HUES6 (cell line): ENCODE measurements at regions not wholly inside any gene's neighbourhood (a gene's known extent, or its start where the extent isn't known, plus 50 kb on each side); places are given as distances from the start of the nearest gene placed in this dataset.

Source experiments
- H3K27ac ChIP-seq: 2 replicates; pipeline ENCODE4 v1.7.0; 2013; ENCODE audit warnings: low read depth, mild to moderate bottlenecking, low read length, inconsistent platforms
- H3K27me3 ChIP-seq: 2 replicates; pipeline ENCODE4 v1.6.1; 2013; ENCODE audit warnings: low read length; ENCODE audit not compliant: control insufficient read depth, insufficient read depth
- H3K36me3 ChIP-seq: 2 replicates; pipeline ENCODE4 v1.6.1; 2013; ENCODE audit warnings: low read length; ENCODE audit not compliant: control insufficient read depth, insufficient read depth
- H3K4me1 ChIP-seq: 2 replicates; pipeline ENCODE4 v1.6.1; 2013; ENCODE audit warnings: low read length; ENCODE audit not compliant: control insufficient read depth, insufficient read depth
- H3K4me3 ChIP-seq: 2 replicates; pipeline ENCODE4 v1.5.1; 2013; ENCODE audit warnings: low read depth, low read length
- H3K9ac ChIP-seq: one replicate; pipeline ENCODE4 v1.6.1; 2013; ENCODE audit warnings: mild to moderate bottlenecking, low read length
- H3K9me3 ChIP-seq: 2 replicates; pipeline ENCODE4 v1.6.1; 2013; ENCODE audit warnings: low read depth, low read length; ENCODE audit not compliant: control insufficient read depth, insufficient read depth

DNA sequence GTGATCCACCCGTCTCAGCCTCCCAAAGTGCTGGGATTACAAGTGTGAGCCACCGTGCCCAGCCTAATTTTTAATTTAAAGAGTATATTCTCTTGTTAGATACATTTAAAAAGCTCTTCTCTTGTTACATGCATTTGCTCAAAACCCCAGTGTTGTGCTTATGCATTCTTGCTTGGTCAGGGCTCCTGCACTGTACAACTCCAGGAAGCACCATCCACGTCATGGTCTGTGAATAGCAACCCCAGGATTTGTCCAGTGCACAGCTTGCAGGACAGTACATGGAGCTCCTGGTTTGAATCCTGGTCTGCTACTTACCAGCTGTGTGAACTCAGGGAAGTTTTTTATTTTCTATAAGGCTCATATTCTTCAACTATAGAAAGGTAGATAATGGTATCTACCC is 80.8 kb downstream of the MDH1 start:
- Histone ChIP-seq H3K27ac (no peak overlapping the region), H3K27me3 (no peaks in the 10 kb centered on the region), H3K36me3 (no peaks in the 10 kb centered on the region), H3K4me1 (peaks cover 26% of the 10 kb centered on the region), H3K4me3 (no peak overlapping the region), H3K9ac (no peak overlapping the region), H3K9me3 (no peaks in the 10 kb centered on the region)

GRCh38 chr2:63673865-63674533 is 85.2 kb downstream of the MDH1 start:
- no peak overlapping the region for H3K27ac ChIP-seq
- H3K27me3 ChIP-seq = no peaks in the 10 kb centered on the region

GRCh38 chr2:63675026-63675425 is 86.3 kb downstream of the MDH1 start:
- Histone ChIP-seq H3K4me3 (no peak overlapping the region), H3K9ac (no peak overlapping the region), H3K4me1 (no peaks in the 10 kb centered on the region), H3K36me3 (no peaks in the 10 kb centered on the region), H3K27ac (no peak overlapping the region), H3K9me3 (no peaks in the 10 kb centered on the region), H3K27me3 (no peaks in the 10 kb centered on the region)

More at GRCh38 chr2:63673865-63674533, 85.2 kb downstream of the MDH1 start:
- Histone ChIP-seq H3K4me1 (peaks cover under 1% of the 10 kb centered on the region; the same call in 1 of the 2 replicates), H3K4me3 (no peak overlapping the region), H3K9me3 (no peaks in the 10 kb centered on the region), H3K36me3 (no peaks in the 10 kb centered on the region), H3K9ac (no peak overlapping the region)

DNA sequence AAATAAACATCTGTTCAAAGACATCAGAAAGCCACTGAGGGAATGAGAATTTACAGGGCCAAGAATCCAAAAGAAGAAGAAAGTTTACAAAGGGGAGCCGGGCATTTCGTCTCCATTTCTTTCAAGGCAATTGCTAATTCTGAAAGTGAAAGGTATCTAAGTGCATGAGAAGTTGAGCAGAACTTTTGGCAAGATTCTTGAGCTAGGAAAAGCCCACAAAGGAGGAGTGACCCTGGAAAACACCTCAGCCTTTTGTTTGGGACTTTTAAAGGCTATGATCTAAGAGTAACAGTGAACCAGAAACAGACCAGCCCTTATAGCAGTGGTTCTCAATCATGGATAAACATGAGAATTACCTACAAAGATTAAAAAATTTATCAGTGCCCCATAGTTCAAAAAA is 87.4 kb downstream of the MDH1 start:
- Histone ChIP-seq H3K27ac (no peak overlapping the region), H3K27me3 (no peaks in the 10 kb centered on the region), H3K9me3 (no peaks in the 10 kb centered on the region), H3K4me3 (no peak overlapping the region), H3K36me3 (no peaks in the 10 kb centered on the region), H3K4me1 (no peaks in the 10 kb centered on the region), H3K9ac (no peak overlapping the region)

- no peaks in the 10 kb centered on the region for H3K4me1 ChIP-seq
- H3K27me3 ChIP-seq = no peaks in the 10 kb centered on the region
- no peaks in the 10 kb centered on the region for H3K36me3 ChIP-seq
Observed at GRCh38 chr2:63678085-63678484, 89.3 kb downstream of the MDH1 start.

DNA sequence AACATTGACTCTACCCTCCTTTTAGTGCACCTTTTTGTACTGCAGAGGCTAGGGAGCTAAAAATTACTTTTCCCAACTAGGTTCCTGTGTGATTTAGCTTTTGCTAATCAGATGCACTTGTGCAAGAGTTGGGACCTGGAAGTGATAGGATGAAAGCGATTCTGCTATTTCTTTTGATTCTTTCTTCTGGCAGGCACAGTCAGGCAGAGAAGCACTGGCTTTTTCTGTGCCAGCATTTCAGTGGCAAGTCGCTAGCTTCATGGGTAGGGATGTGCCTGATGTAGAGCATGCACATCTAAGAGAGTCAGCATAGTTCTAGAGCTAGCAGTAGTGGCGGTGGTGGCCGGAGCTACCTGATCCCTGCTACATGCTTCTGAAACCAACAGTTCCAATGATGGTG is 89.8 kb downstream of the MDH1 start:
- Histone ChIP-seq H3K4me3 (no peak overlapping the region), H3K27me3 (no peaks in the 10 kb centered on the region), H3K36me3 (no peaks in the 10 kb centered on the region), H3K9me3 (no peaks in the 10 kb centered on the region), H3K4me1 (no peaks in the 10 kb centered on the region), H3K27ac (no peak overlapping the region), H3K9ac (no peak overlapping the region)

More at GRCh38 chr2:63678085-63678484, 89.3 kb downstream of the MDH1 start:
- no peaks in the 10 kb centered on the region for H3K9me3 ChIP-seq
- H3K27ac ChIP-seq = no peak overlapping the region
- H3K9ac ChIP-seq = no peak overlapping the region
- no peak overlapping the region for H3K4me3 ChIP-seq

DNA sequence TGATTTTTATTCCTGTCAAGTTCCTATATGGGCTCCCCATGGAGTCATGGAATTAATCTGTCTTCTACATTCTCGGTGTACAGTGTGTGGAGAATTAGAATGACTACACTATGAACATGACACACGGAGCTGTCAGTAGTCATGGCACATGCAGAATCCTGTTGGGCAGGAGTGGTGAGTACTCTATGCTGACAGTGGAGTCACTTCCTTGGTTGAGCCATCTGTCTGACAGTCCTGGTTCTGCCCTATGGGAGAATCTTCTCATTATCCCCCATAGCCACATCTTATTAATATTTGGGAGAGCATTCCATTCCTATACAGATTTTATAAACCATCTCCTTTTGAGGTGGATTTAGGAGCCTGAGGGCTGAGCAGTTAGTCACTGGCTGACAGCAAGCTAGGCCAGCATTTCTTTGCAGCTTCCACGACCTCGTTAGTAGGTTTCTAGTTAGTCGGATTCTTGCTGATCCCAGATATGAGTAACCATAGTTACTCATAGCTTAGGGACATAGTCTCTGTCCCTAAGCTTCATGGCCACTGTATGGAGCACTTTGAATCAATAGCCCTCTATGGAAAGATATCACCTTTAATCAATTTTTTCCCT is 90.6 kb downstream of the MDH1 start:
- Histone ChIP-seq H3K36me3 (no peaks in the 10 kb centered on the region), H3K27ac (no peak overlapping the region), H3K27me3 (no peaks in the 10 kb centered on the region), H3K9ac (no peak overlapping the region), H3K9me3 (no peaks in the 10 kb centered on the region), H3K4me1 (no peaks in the 10 kb centered on the region), H3K4me3 (no peak overlapping the region)

DNA sequence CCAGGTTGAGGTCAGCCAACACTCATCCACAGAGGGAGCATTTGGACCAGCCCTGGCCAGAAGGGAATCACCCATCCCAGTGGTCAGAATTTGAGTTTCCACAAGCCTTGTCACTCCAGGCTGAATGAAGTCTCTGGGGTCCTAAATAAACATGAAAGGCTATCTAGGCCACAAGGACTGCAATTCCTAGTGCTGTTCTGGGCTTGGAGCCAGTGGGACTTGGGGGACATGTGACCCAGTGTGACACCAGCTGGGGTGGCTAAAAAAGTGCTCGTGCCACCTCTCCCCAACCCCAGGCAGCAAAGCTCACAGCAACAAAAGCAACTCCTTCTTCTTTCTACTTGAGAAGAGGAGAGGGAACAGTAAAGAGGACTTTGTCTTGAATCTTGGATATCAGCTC is 91.7 kb downstream of the MDH1 start:
- no peaks in the 10 kb centered on the region for H3K9me3 ChIP-seq
- no peak overlapping the region for H3K9ac ChIP-seq
- no peak overlapping the region for H3K27ac ChIP-seq
- no peak overlapping the region for H3K4me3 ChIP-seq
- H3K4me1 ChIP-seq = no peaks in the 10 kb centered on the region
- no peaks in the 10 kb centered on the region for H3K36me3 ChIP-seq
- H3K27me3 ChIP-seq = no peaks in the 10 kb centered on the region

- Histone ChIP-seq H3K27ac (no peak overlapping the region), H3K4me3 (no peak overlapping the region), H3K9ac (no peak overlapping the region), H3K9me3 (no peaks in the 10 kb centered on the region), H3K36me3 (no peaks in the 10 kb centered on the region), H3K27me3 (no peaks in the 10 kb centered on the region), H3K4me1 (no peaks in the 10 kb centered on the region)
Observed at GRCh38 chr2:63681896-63682295, 93.1 kb downstream of the MDH1 start.

DNA sequence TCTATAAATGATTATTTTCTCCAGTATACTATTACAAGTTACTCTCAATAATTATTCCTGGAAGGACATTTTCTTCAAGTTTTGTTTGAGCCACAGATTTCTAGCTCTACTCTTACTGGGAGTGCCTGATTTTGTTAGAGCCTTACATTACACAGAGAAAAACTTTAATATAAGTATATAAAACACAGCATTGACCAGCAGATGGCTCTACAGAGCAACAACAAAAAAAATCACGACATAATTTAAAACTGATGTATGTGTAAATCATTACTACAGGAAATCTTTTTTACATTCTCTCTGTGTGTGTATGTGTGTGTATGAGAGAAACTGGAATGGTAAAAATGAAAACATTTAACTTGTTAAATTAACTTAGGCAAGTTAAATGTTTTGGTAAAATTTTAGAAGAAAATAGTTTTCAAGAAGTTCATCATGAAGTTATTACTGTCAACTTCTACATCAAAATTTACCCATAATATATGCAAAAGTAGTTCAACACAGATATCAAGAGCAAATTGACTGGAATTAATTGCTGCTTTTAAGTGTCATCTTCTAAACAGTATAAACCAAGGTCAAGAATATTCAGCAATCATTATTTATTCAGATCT is 103.3 kb downstream of the MDH1 start:
- Histone ChIP-seq H3K27ac (no peak overlapping the region), H3K27me3 (no peaks in the 10 kb centered on the region)

DNA sequence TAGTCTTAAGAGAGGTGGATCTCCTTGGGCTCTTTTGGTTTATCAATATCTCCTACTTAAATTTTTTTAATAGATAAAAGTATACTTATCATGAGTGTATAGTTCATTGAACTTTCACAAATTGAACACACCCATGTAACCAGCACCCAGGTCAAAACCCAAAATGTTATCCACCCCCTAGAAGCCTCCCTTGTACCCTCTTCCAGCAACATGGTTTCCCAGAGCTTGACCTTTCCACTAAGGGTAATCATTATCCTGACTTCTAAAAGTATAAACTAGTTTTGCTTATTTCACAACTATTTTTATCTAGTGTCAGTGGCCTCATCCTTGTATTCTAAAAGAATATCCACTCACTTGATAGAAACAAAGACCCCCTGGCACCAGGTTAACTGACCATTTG is 106.8 kb downstream of the MDH1 start:
- Histone ChIP-seq H3K9ac (no peak overlapping the region), H3K4me1 (peaks cover 16% of the 10 kb centered on the region), H3K27ac (no peak overlapping the region), H3K9me3 (no peaks in the 10 kb centered on the region), H3K4me3 (no peak overlapping the region), H3K36me3 (no peaks in the 10 kb centered on the region), H3K27me3 (no peaks in the 10 kb centered on the region)

More for the DNA sequence above, 103.3 kb downstream of the MDH1 start:
- no peak overlapping the region for H3K4me3 ChIP-seq
- peaks cover 3% of the 10 kb centered on the region; the same call in 1 of the 2 replicates for H3K4me1 ChIP-seq
- no peaks in the 10 kb centered on the region for H3K36me3 ChIP-seq
- no peak overlapping the region for H3K9ac ChIP-seq
- no peaks in the 10 kb centered on the region for H3K9me3 ChIP-seq
